HEK293 (cell line): ENCODE measurements at regions not wholly inside any gene's neighbourhood (a gene's known extent, or its start where the extent isn't known, plus 50 kb on each side); places are given as distances from the start of the nearest gene placed in this dataset.

Experiments used
- CTCF ChIA-PET: fragments of 350-600 bp; formaldehyde crosslinking; extraction: SDS; loops from one replicate; lab custom pipeline; 2021; ENCODE audit warnings: antibody characterized with exemption; lab: Yijun Ruan, JAX
- POLR2A ChIA-PET: fragments of 300-600 bp; formaldehyde crosslinking; extraction: SDS; loops from one replicate; lab custom pipeline; 2020; ENCODE audit warnings: antibody characterized with exemption, inconsistent platforms; lab: Yijun Ruan, JAX
- H3K27ac ChIP-seq: fragments of 200-500 bp; sonication (Bioruptor generic); 2 replicates; pipeline ENCODE4 v1.5.1; 2014; ENCODE audit warnings: low read depth, low read length, control low read depth, inconsistent platforms; ENCODE audit errors: extremely low read depth
- H3K36me3 ChIP-seq, 2 experiments: fragments of 200-500 bp in 1 of 2; sonication (Bioruptor generic) in 1 of 2; 1 replicate in 1 of 2; 2 replicates in 1 of 2; pipeline ENCODE4 v1.5.1; 2014 to 2017; ENCODE audit warnings: inconsistent platforms in 2 of 2, low read length in 2 of 2; ENCODE audit not compliant: control insufficient read depth in 2 of 2, insufficient read depth in 1 of 2
- H3K4me1 ChIP-seq: fragments of 200-500 bp; sonication (Bioruptor generic); 2 replicates; pipeline ENCODE4 v1.5.1; 2014; ENCODE audit warnings: mild to moderate bottlenecking, low read length, inconsistent platforms; ENCODE audit not compliant: control insufficient read depth, insufficient read depth
- H3K4me3 ChIP-seq: 2 replicates; pipeline ENCODE4 v1.5.1; 2011; ENCODE audit warnings: low read depth, mild to moderate bottlenecking, control low read depth, low read length, moderate library complexity
- H3K9me3 ChIP-seq: fragments of 200-500 bp; sonication (Bioruptor generic); 2 replicates; pipeline ENCODE4 v1.5.1; 2014; ENCODE audit warnings: low read depth, low read length, inconsistent platforms; ENCODE audit not compliant: control insufficient read depth, insufficient read depth
- GLIS1 ChIP-seq: fragments of 450-650 bp; formaldehyde crosslinking; IDR thresholded peaks from 2 replicates; pipeline ENCODE4 v1.5.1; 2016; ENCODE audit warnings: missing biosample characterization, missing genetic modification characterization
- IKZF3 ChIP-seq: fragments of 450-650 bp; IDR thresholded peaks from 2 replicates; pipeline ENCODE4 v1.5.0; 2018; ENCODE audit warnings: missing biosample characterization, mild to moderate bottlenecking, missing genetic modification characterization, moderate library complexity
- KLF9 ChIP-seq: fragments of 450-650 bp; formaldehyde crosslinking; IDR thresholded peaks from 2 replicates; pipeline ENCODE4 v1.5.1; 2016; ENCODE audit warnings: missing biosample characterization, missing genetic modification characterization, low read depth
- RBAK ChIP-seq: fragments of 450-650 bp; formaldehyde crosslinking; IDR thresholded peaks from 2 replicates; pipeline ENCODE4 v1.5.1; 2016; ENCODE audit warnings: missing biosample characterization, missing genetic modification characterization
- SP2 ChIP-seq: fragments of 450-650 bp; formaldehyde crosslinking; IDR thresholded peaks from 2 replicates; pipeline ENCODE4 v1.5.1; 2016; ENCODE audit warnings: missing biosample characterization, missing genetic modification characterization
- YY1 ChIP-seq: fragments of 450-650 bp; formaldehyde crosslinking; IDR thresholded peaks from 2 replicates; pipeline ENCODE4 v1.5.1; 2018; ENCODE audit warnings: missing biosample characterization, missing genetic modification characterization
- ZBTB17 ChIP-seq: fragments of 450-650 bp; formaldehyde crosslinking; IDR thresholded peaks from 2 replicates; pipeline ENCODE4 v1.5.1; 2016; ENCODE audit warnings: missing biosample characterization, missing genetic modification characterization
- ZNF274 ChIP-seq, 2 experiments: fragments of 200-500 bp in 1 of 2; fragments of 450-650 bp in 1 of 2; sonication (Bioruptor generic) in 1 of 2; formaldehyde crosslinking in 1 of 2; IDR thresholded peaks; 2 replicates each; pipeline versions ENCODE4 v1.5.1 to v1.6.1; 2014 to 2016; ENCODE audit warnings: borderline replicate concordance in 1 of 2, inconsistent platforms in 1 of 2, low read length in 1 of 2, missing biosample characterization in 1 of 2, missing genetic modification characterization in 1 of 2
- ZNF610 ChIP-seq: fragments of 450-650 bp; formaldehyde crosslinking; IDR thresholded peaks from 2 replicates; pipeline ENCODE4 v1.5.1; 2016; ENCODE audit warnings: missing biosample characterization, missing genetic modification characterization, borderline replicate concordance
- ZNF677 ChIP-seq: fragments of 450-650 bp; IDR thresholded peaks from 2 replicates; pipeline ENCODE4 v1.5.0; 2018; ENCODE audit warnings: missing biosample characterization, mild to moderate bottlenecking, missing genetic modification characterization, moderate library complexity
- ZNF785 ChIP-seq: fragments of 450-650 bp; formaldehyde crosslinking; IDR thresholded peaks from 2 replicates; pipeline ENCODE4 v1.5.1; 2016; ENCODE audit warnings: missing biosample characterization, missing genetic modification characterization
- ZNF792 ChIP-seq: fragments of 450-650 bp; formaldehyde crosslinking; IDR thresholded peaks from 2 replicates; pipeline ENCODE4 v1.5.1; 2016; ENCODE audit warnings: missing biosample characterization, missing genetic modification characterization
- TF ChIP-seq, protein P1 (sequence below): fragments of 450-650 bp; formaldehyde crosslinking; conservative IDR thresholded peaks from 2 replicates; pipeline ENCODE4 v1.5.1; 2016; ENCODE audit warnings: low read depth, missing biosample characterization, missing genetic modification characterization
- TF ChIP-seq, protein P2 (sequence below): fragments of 450-650 bp; formaldehyde crosslinking; IDR thresholded peaks from 2 replicates; pipeline ENCODE4 v1.5.0; 2017; ENCODE audit warnings: missing biosample characterization, missing genetic modification characterization, borderline replicate concordance
- TF ChIP-seq, protein P3 (sequence below): fragments of 450-650 bp; formaldehyde crosslinking; IDR thresholded peaks from 2 replicates; pipeline ENCODE4 v1.5.1; 2017; ENCODE audit warnings: missing biosample characterization, missing genetic modification characterization
- TF ChIP-seq, protein P4 (sequence below): fragments of 450-650 bp; formaldehyde crosslinking; IDR thresholded peaks from 2 replicates; pipeline ENCODE4 v1.5.1; 2016; ENCODE audit warnings: missing biosample characterization, missing genetic modification characterization

DNA sequence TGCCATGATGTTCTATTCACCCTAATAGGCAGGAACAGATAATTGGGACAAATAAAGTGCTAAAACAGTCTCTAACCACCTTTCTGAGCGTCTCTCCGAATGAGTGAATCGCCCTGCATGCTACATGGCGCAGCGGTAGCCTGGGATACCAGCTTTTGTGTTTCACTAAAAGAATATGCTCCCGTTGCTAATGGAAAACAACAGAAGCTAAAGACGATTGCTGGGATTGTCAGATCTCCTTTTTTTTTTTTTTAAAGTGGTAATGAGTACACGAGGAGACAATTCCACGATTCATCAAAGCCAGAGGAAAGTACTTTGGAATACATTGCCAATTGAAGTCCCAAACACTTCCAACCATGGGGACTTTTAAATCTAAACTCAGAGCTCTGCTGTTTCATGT lies 1815.3 kb upstream of the CELF4 start:
- no peaks in the 10 kb centered on the region for H3K36me3 ChIP-seq
- TF ChIP-seq SP2 (tag by site-specific recombination) (no peak), ZBTB17 (no peak), RBAK (tag by site-specific recombination) (no peak), ZNF274 (IDR thresholded peaks at IDR 0.05; ENCODE audit: low read length) (no peak), ZNF274 (tag by site-specific recombination; IDR thresholded peaks at IDR 0.05; ENCODE audit: borderline replicate concordance) (no peak), ZNF785 (tag by site-specific recombination) (no peak), GLIS1 (tag by site-specific recombination) (no peak), ZNF792 (tag by site-specific recombination) (no peak), YY1 (tag by site-specific recombination) (no peak), ZNF677 (tag by site-specific recombination) (no peak), IKZF3 (tag by site-specific recombination) (no peak), ZNF610 (tag by site-specific recombination) (no peak), KLF9 (tag by site-specific recombination) (no peak)
- TF ChIP-seq, protein P1, sequence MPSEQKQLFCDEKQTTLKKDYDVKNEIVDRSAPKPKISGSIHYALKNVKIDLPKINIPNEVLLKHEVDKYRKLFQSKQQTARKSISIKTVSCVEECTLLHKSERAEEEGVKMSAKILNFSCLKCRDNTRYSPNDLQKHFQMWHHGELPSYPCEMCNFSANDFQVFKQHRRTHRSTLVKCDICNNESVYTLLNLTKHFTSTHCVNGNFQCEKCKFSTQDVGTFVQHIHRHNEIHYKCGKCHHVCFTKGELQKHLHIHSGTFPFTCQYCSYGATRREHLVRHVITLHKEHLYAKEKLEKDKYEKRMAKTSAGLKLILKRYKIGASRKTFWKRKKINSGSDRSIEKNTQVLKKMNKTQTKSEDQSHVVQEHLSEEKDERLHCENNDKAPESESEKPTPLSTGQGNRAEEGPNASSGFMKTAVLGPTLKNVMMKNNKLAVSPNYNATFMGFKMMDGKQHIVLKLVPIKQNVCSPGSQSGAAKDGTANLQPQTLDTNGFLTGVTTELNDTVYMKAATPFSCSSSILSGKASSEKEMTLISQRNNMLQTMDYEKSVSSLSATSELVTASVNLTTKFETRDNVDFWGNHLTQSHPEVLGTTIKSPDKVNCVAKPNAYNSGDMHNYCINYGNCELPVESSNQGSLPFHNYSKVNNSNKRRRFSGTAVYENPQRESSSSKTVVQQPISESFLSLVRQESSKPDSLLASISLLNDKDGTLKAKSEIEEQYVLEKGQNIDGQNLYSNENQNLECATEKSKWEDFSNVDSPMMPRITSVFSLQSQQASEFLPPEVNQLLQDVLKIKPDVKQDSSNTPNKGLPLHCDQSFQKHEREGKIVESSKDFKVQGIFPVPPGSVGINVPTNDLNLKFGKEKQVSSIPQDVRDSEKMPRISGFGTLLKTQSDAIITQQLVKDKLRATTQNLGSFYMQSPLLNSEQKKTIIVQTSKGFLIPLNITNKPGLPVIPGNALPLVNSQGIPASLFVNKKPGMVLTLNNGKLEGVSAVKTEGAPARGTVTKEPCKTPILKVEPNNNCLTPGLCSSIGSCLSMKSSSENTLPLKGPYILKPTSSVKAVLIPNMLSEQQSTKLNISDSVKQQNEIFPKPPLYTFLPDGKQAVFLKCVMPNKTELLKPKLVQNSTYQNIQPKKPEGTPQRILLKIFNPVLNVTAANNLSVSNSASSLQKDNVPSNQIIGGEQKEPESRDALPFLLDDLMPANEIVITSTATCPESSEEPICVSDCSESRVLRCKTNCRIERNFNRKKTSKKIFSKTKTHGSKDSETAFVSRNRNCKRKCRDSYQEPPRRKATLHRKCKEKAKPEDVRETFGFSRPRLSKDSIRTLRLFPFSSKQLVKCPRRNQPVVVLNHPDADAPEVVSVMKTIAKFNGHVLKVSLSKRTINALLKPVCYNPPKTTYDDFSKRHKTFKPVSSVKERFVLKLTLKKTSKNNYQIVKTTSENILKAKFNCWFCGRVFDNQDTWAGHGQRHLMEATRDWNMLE: no peak
- TF ChIP-seq, protein P2, sequence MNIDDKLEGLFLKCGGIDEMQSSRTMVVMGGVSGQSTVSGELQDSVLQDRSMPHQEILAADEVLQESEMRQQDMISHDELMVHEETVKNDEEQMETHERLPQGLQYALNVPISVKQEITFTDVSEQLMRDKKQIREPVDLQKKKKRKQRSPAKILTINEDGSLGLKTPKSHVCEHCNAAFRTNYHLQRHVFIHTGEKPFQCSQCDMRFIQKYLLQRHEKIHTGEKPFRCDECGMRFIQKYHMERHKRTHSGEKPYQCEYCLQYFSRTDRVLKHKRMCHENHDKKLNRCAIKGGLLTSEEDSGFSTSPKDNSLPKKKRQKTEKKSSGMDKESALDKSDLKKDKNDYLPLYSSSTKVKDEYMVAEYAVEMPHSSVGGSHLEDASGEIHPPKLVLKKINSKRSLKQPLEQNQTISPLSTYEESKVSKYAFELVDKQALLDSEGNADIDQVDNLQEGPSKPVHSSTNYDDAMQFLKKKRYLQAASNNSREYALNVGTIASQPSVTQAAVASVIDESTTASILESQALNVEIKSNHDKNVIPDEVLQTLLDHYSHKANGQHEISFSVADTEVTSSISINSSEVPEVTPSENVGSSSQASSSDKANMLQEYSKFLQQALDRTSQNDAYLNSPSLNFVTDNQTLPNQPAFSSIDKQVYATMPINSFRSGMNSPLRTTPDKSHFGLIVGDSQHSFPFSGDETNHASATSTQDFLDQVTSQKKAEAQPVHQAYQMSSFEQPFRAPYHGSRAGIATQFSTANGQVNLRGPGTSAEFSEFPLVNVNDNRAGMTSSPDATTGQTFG (tag by site-specific recombination): no peak
- TF ChIP-seq, protein P3, sequence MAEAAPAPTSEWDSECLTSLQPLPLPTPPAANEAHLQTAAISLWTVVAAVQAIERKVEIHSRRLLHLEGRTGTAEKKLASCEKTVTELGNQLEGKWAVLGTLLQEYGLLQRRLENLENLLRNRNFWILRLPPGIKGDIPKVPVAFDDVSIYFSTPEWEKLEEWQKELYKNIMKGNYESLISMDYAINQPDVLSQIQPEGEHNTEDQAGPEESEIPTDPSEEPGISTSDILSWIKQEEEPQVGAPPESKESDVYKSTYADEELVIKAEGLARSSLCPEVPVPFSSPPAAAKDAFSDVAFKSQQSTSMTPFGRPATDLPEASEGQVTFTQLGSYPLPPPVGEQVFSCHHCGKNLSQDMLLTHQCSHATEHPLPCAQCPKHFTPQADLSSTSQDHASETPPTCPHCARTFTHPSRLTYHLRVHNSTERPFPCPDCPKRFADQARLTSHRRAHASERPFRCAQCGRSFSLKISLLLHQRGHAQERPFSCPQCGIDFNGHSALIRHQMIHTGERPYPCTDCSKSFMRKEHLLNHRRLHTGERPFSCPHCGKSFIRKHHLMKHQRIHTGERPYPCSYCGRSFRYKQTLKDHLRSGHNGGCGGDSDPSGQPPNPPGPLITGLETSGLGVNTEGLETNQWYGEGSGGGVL (tag by site-specific recombination): no peak
- TF ChIP-seq, protein P4, sequence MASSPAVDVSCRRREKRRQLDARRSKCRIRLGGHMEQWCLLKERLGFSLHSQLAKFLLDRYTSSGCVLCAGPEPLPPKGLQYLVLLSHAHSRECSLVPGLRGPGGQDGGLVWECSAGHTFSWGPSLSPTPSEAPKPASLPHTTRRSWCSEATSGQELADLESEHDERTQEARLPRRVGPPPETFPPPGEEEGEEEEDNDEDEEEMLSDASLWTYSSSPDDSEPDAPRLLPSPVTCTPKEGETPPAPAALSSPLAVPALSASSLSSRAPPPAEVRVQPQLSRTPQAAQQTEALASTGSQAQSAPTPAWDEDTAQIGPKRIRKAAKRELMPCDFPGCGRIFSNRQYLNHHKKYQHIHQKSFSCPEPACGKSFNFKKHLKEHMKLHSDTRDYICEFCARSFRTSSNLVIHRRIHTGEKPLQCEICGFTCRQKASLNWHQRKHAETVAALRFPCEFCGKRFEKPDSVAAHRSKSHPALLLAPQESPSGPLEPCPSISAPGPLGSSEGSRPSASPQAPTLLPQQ (tag by site-specific recombination): no peak
- no peaks in the 10 kb centered on the region for H3K9me3 ChIP-seq
- CTCF ChIA-PET: interaction anchor here (0.6 kb wide), 1 partner anchor 48 kb away, joined by 4 read pairs; no protein-coding TSS in a partner anchor
- no peaks in the 10 kb centered on the region for H3K4me1 ChIP-seq
- POLR2A ChIA-PET: no interaction called here
- no peak overlapping the region for H3K4me3 ChIP-seq
- H3K27ac ChIP-seq: no peak overlapping the region
